ENCODE measurements at regions not wholly inside any gene's neighbourhood (a gene's known extent, or its start where the extent isn't known, plus 50 kb on each side); places are given as distances from the start of the nearest gene placed in this dataset.

DNA sequence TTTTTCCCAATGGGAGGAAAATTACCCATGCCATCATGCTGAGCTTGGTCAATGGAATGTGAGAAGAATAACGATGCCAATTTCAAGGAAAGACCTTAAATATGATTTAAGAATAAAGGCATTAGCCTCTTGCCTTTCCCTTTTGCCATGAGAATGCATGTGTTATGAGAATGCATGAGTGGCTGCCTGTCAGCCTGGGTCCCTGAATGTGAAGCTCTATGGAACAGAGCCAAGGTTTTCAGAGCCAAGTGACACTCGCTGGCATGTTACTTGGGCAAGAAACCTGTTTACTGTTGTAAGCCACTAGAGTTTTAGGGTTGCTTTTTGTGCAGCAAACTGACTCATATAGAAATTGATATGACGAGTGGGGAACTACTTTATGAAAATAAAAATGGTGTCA lies 75.7 kb downstream of the JRKL start:
- ChIA-PET CTCF (interaction anchor here (0.6 kb wide), 2 partner anchors 1110 to 1645 kb away, joined by 3 to 4 read pairs; no protein-coding TSS in a partner anchor), POLR2A (no interaction called here)
- no peak for DNase-seq (ENCODE audit: extremely low spot score)
- TF ChIP-seq LEF1 (IDR thresholded peaks at IDR 0.05; ENCODE audit: borderline replicate concordance) (no peak), FOXA1 (IDR thresholded peaks at IDR 0.05) (no peak), CTBP1 (IDR thresholded peaks at IDR 0.05; ENCODE audit: borderline replicate concordance) (no peak), BHLHE40 (IDR thresholded peaks at IDR 0.05; ENCODE audit: borderline replicate concordance) (no peak), SP1 (IDR thresholded peaks at IDR 0.05) (no peak), ELF4 (IDR thresholded peaks at IDR 0.05) (no peak), FOXM1 (IDR thresholded peaks at IDR 0.05; ENCODE audit: borderline replicate concordance) (no peak)

DNA sequence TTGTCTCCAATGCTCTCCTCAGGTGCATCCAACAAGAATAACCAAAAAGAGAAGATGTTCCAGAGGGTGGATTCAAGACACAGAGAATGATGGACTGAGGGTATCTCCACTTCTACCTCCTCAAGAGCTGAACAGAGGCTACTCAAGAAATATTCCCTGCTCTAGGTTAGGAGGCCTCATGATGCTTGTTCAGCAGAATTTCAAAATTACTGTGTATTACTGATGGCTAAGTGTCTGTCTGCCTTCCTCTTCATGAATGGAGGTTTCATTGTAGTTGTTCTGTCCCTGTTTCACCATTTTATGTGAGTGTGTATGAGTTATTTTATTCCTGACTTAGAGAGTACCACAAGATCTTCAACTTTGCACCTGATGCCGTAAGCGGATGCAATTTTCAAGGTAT lies 76.8 kb downstream of the JRKL start:
- POLR2A ChIA-PET, result no interaction called here
- CTCF ChIA-PET, result no interaction called here
- TF ChIP-seq FOXA1 (IDR thresholded peaks at IDR 0.05) (no peak), ZNF384 (IDR thresholded peaks at IDR 0.05) (no peak), BHLHE40 (IDR thresholded peaks at IDR 0.05; ENCODE audit: borderline replicate concordance) (no peak), LEF1 (IDR thresholded peaks at IDR 0.05; ENCODE audit: borderline replicate concordance) (no peak), ARNT (IDR thresholded peaks at IDR 0.05) (no peak), CTBP1 (IDR thresholded peaks at IDR 0.05; ENCODE audit: borderline replicate concordance) (no peak), TARDBP (IDR thresholded peaks at IDR 0.05) (no peak), L3MBTL2 (conservative IDR thresholded peaks at IDR 0.05) (no peak)
- TF ChIP-seq, protein P1, sequence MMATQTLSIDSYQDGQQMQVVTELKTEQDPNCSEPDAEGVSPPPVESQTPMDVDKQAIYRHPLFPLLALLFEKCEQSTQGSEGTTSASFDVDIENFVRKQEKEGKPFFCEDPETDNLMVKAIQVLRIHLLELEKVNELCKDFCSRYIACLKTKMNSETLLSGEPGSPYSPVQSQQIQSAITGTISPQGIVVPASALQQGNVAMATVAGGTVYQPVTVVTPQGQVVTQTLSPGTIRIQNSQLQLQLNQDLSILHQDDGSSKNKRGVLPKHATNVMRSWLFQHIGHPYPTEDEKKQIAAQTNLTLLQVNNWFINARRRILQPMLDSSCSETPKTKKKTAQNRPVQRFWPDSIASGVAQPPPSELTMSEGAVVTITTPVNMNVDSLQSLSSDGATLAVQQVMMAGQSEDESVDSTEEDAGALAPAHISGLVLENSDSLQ (IDR thresholded peaks at IDR 0.05), result no peak

DNA sequence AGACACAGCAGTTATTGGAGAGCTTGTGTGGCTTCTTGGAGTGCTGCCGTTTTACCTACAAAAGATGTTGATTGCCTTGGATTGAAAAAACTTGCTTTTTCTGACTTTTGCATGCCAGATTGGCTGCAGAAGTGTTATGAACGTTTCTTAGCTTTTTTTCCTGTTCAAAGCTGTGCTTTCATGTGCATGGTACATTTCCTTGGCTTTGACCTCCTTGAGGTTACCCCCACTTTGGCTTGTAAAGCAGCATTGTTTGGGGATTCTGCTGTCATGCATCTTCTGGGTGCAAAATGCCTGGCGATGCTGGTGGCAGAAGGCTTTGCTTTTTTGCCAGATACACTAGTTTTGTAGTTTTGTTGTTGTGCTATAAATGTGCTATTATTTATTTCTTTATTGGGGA lies 80.0 kb downstream of the JRKL start:
- DNase-seq (ENCODE audit: extremely low spot score), result no peak
- ChIA-PET CTCF (no interaction called here), POLR2A (no interaction called here)
- no peak for TF ChIP-seq BHLHE40 (IDR thresholded peaks at IDR 0.05; ENCODE audit: borderline replicate concordance)
- no peak for TF ChIP-seq ELF4 (IDR thresholded peaks at IDR 0.05)
- TF ChIP-seq CTBP1 (IDR thresholded peaks at IDR 0.05; ENCODE audit: borderline replicate concordance), result no peak
- no peak for TF ChIP-seq SP1 (IDR thresholded peaks at IDR 0.05)
- TF ChIP-seq FOXM1 (IDR thresholded peaks at IDR 0.05; ENCODE audit: borderline replicate concordance), result no peak
- no peak for TF ChIP-seq FOXK2 (IDR thresholded peaks at IDR 0.05)
- no peak for TF ChIP-seq SUZ12 (IDR thresholded peaks at IDR 0.05)
- TF ChIP-seq L3MBTL2 (conservative IDR thresholded peaks at IDR 0.05), result no peak
- no peak for TF ChIP-seq HDGF (IDR thresholded peaks at IDR 0.05; ENCODE audit: borderline replicate concordance)
- TF ChIP-seq NFRKB (IDR thresholded peaks at IDR 0.05), result no peak
- TF ChIP-seq LEF1 (IDR thresholded peaks at IDR 0.05; ENCODE audit: borderline replicate concordance), result no peak
- no peak for TF ChIP-seq ZNF384 (IDR thresholded peaks at IDR 0.05)
- TF ChIP-seq ARNT (IDR thresholded peaks at IDR 0.05), result no peak
- TF ChIP-seq TARDBP (IDR thresholded peaks at IDR 0.05), result no peak
- TF ChIP-seq, protein P1 (IDR thresholded peaks at IDR 0.05), result no peak

More for the DNA sequence above, 76.8 kb downstream of the JRKL start:
- no peak for DNase-seq (ENCODE audit: extremely low spot score)

DNA sequence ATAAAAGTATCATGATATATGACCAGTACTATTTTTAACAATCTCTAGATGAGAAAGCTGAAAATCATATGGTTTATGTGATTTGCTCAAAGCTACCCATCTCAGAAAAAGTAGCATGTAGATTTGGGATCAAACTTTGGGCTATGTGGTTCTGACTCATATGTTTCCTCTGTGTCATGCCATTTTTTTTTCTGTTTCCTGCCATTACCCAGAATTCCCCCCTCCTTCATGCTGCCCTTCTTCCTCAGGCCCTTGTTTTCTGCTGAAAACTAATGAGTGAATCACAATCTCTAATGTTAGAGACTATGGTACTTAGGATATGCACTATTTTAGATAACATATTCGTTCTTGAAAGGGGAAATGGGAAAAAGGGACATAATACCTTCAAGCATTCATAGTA lies 80.7 kb downstream of the JRKL start:
- TF ChIP-seq ELF4 (IDR thresholded peaks at IDR 0.05) (no peak), LEF1 (IDR thresholded peaks at IDR 0.05; ENCODE audit: borderline replicate concordance) (no peak), TARDBP (IDR thresholded peaks at IDR 0.05) (no peak), SUZ12 (IDR thresholded peaks at IDR 0.05) (no peak), CTBP1 (IDR thresholded peaks at IDR 0.05; ENCODE audit: borderline replicate concordance) (no peak), FOXA1 (IDR thresholded peaks at IDR 0.05) (no peak), ARNT (IDR thresholded peaks at IDR 0.05) (no peak)
- ChIA-PET CTCF (no interaction called here), POLR2A (no interaction called here)
- no peak for DNase-seq (ENCODE audit: extremely low spot score)

DNA sequence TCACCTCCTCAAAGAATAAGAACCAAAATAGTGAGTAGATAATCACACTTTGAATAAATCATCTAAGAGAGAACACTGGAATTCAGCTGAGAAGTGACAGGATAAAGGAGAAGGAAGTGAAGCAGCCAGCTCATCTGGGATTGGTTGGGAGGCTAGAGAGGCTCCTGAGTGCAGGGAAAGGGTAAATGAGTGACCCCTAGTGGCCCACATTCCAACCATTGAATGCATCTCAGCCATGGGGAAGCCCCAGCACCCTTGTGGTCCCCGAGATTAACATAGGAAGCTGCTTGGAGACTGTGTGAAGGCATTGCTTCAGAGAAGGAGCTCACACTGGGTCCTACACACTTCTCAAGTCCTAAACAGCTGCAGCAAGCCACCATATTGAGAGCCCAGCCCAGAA lies 82.3 kb downstream of the JRKL start:
- ChIA-PET POLR2A (no interaction called here), CTCF (interaction anchor here (0.9 kb wide), 1 partner anchor 9 kb away, joined by 3 read pairs; no protein-coding TSS in a partner anchor)
- DNase-seq (ENCODE audit: extremely low spot score), result no peak
- TF ChIP-seq FOXA1 (IDR thresholded peaks at IDR 0.05), result no peak
- no peak for TF ChIP-seq HDGF (IDR thresholded peaks at IDR 0.05; ENCODE audit: borderline replicate concordance)
- no peak for TF ChIP-seq ARNT (IDR thresholded peaks at IDR 0.05)
- TF ChIP-seq FOXM1 (IDR thresholded peaks at IDR 0.05; ENCODE audit: borderline replicate concordance), result no peak
- TF ChIP-seq LEF1 (IDR thresholded peaks at IDR 0.05; ENCODE audit: borderline replicate concordance), result no peak
- TF ChIP-seq SUZ12 (IDR thresholded peaks at IDR 0.05), result no peak

DNA sequence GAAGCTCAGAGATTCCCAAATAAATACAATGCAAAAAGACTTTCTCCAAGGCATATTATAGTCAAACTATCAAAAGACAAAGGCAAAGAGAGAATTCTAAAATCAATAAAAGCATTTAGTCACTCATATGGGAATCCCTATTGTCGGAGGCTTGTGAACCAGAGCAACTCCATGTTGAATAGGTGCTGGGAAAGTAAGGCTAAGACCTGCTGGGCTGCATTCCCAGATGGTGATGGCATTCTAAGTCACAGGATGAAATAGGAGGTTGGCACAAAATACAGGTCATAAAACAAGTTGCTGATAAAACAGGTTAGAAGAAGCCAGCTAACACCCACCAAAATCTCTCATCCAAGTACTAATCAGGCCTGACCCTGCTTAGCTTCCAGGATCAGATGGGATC lies 84.5 kb downstream of the JRKL start:
- DNase-seq (ENCODE audit: extremely low spot score), result no peak
- no peak for TF ChIP-seq L3MBTL2 (conservative IDR thresholded peaks at IDR 0.05)
- no peak for TF ChIP-seq HDGF (IDR thresholded peaks at IDR 0.05; ENCODE audit: borderline replicate concordance)
- no peak for TF ChIP-seq FOXA1 (IDR thresholded peaks at IDR 0.05)
- TF ChIP-seq, protein P1 (IDR thresholded peaks at IDR 0.05), result no peak
- no peak for TF ChIP-seq SUZ12 (IDR thresholded peaks at IDR 0.05)
- ChIA-PET CTCF (no interaction called here), POLR2A (no interaction called here)

DNA sequence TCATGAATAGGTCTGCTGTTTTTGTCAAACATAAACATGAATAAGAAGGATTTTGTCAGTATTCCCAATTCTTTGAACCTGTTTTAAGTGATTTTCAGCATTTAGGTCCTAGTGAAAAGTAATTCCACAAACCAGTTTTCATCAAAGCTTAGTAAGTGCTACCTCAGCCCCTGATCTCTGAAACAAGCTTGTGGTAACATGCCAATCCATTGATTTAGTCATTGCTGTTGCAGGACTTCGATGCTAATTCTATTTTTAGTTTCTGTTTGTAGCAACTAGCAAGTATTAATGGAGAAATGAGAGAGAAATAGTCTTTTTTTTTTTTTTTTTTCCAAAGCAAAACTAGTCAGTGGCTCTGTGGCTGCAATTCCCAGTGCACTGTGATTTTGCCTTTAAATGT lies 91.4 kb downstream of the JRKL start:
- ChIA-PET POLR2A (no interaction called here), CTCF (interaction anchor here (0.7 kb wide), 1 partner anchor 771 kb away, joined by 3 read pairs; no protein-coding TSS in a partner anchor)
- TF ChIP-seq FOXM1 (IDR thresholded peaks at IDR 0.05; ENCODE audit: borderline replicate concordance) (no peak), LEF1 (IDR thresholded peaks at IDR 0.05; ENCODE audit: borderline replicate concordance) (no peak), HDGF (IDR thresholded peaks at IDR 0.05; ENCODE audit: borderline replicate concordance) (no peak), L3MBTL2 (conservative IDR thresholded peaks at IDR 0.05) (no peak), BHLHE40 (IDR thresholded peaks at IDR 0.05; ENCODE audit: borderline replicate concordance) (no peak), ELF4 (IDR thresholded peaks at IDR 0.05) (no peak), TARDBP (IDR thresholded peaks at IDR 0.05) (no peak), ZNF384 (IDR thresholded peaks at IDR 0.05) (no peak), SP1 (IDR thresholded peaks at IDR 0.05) (no peak), SUZ12 (IDR thresholded peaks at IDR 0.05) (no peak), FOXA1 (IDR thresholded peaks at IDR 0.05) (no peak), NFRKB (IDR thresholded peaks at IDR 0.05) (no peak), ARNT (IDR thresholded peaks at IDR 0.05) (no peak)
- DNase-seq (ENCODE audit: extremely low spot score), result no peak
